ENCODE measurements at regions not wholly inside any gene's neighbourhood (a gene's known extent, or its start where the extent isn't known, plus 50 kb on each side); places are given as distances from the start of the nearest gene placed in this dataset.

GRCh38 chr10:2214805-2215204 lies 477.5 kb upstream of the ADARB2 start:
- TF ChIP-seq CTCF (IDR thresholded peaks at IDR 0.05) (no peak), POLR2AphosphoS5 (IDR thresholded peaks at IDR 0.05) (no peak)
